Gastroesophageal sphincter (tissue), 4 donors: ENCODE measurements at regions not wholly inside any gene's neighbourhood (a gene's known extent, or its start where the extent isn't known, plus 50 kb on each side); places are given as distances from the start of the nearest gene placed in this dataset.

Source experiments
- ATAC-seq: fragments of 150-250 bp; one replicate; pipeline ENCODE4 v1.9.1; 2016; ENCODE audit warnings: mild to moderate bottlenecking, moderate library complexity
- H3K27ac ChIP-seq, 4 donors: fragments of 200-600 bp; sonication (generic) in 3 of 4; 1 replicate in 3 of 4; 2 replicates in 1 of 4; pipeline ENCODE4 v1.5.1; 2016 to 2019
- H3K27me3 ChIP-seq: fragments of 200-600 bp; sonication (generic); one replicate; pipeline ENCODE4 v1.5.1; 2019
- H3K36me3 ChIP-seq, 2 donors: fragments of 200-600 bp; sonication (generic); one replicate each; pipeline ENCODE4 v1.5.1; 2019; ENCODE audit warnings: control low read depth in 1 of 2
- H3K4me1 ChIP-seq, 3 donors: fragments of 200-600 bp; sonication (generic); 1 replicate in 2 of 3; 2 replicates in 1 of 3; pipeline ENCODE4 v1.5.1; 2016 to 2019; ENCODE audit warnings: control low read depth in 2 of 3
- H3K4me3 ChIP-seq, 2 donors: fragments of 200-600 bp; sonication (generic); one replicate each; pipeline ENCODE4 v1.5.1; 2019; ENCODE audit warnings: mild to moderate bottlenecking in 1 of 2, moderate library complexity in 1 of 2
- H3K9me3 ChIP-seq, 3 donors: fragments of 200-600 bp; sonication (generic); one replicate each; pipeline ENCODE4 v1.5.1; 2017 to 2019; ENCODE audit warnings: control low read depth in 2 of 3
- CTCF ChIP-seq, 4 experiments: fragments of 200-600 bp in 2 of 4; fragments of 450-650 bp in 2 of 4; sonication (generic) in 1 of 4; IDR thresholded peaks; one replicate each; pipeline ENCODE4 v1.5.1; 2017 to 2019; ENCODE audit warnings: antibody characterized with exemption in 4 of 4, mild to moderate bottlenecking in 2 of 4, moderate library complexity in 2 of 4
- EP300 ChIP-seq: sonication (generic); formaldehyde crosslinking; IDR thresholded peaks from one replicate; pipeline ENCODE4 v1.6.1; 2017; ENCODE audit warnings: antibody characterized with exemption, mild to moderate bottlenecking
- POLR2A ChIP-seq, 2 donors: fragments of 450-650 bp; IDR thresholded peaks; one replicate each; pipeline ENCODE4 v1.6.1; 2017; ENCODE audit warnings: antibody characterized with exemption in 2 of 2, mild to moderate bottlenecking in 2 of 2, moderate library complexity in 1 of 2
- POLR2AphosphoS5 ChIP-seq: sonication (generic); formaldehyde crosslinking; IDR thresholded peaks from one replicate; pipeline ENCODE4 v1.6.1; 2017; ENCODE audit warnings: antibody characterized with exemption
- WGBS, 2 donors: methylation state at CpG; one replicate each; pipeline ENCODE4 v1.1.5; 2018; ENCODE audit warnings: low coverage in 1 of 2; 5-methylcytosine and 5-hydroxymethylcytosine counted together

GRCh38 chr4:114193624-114194399 lies 214.4 kb upstream of the ARSJ start:
- TF ChIP-seq POLR2A (IDR thresholded peaks at IDR 0.05) (no peak), EP300 (no peak), CTCF (IDR thresholded peaks at IDR 0.05) (no peak), POLR2AphosphoS5 (no peak)
- 55 to 57% methylated on average over 5 of the region's 5 CpGs for WGBS, 2 donors
- ATAC-seq, result no peak
- Histone ChIP-seq H3K36me3 (no peaks in the 10 kb centered on the region), H3K4me3 (no peak overlapping the region), H3K4me1 (no peaks in the 10 kb centered on the region), H3K27ac (no peak overlapping the region), H3K9me3 (no peaks in the 10 kb centered on the region), H3K27me3 (no peaks in the 10 kb centered on the region)

GRCh38 chr4:114196606-114197005 lies 217.2 kb upstream of the ARSJ start:
- 77 to 81% methylated on average over 2 of the region's 2 CpGs for WGBS, 2 donors
- H3K4me3 ChIP-seq, result no peak overlapping the region
- H3K27ac ChIP-seq, result no peak overlapping the region
- no peaks in the 10 kb centered on the region for H3K9me3 ChIP-seq
- no peaks in the 10 kb centered on the region for H3K36me3 ChIP-seq
- TF ChIP-seq POLR2A (IDR thresholded peaks at IDR 0.05) (no peak), EP300 (no peak), CTCF (IDR thresholded peaks at IDR 0.05) (no peak), POLR2AphosphoS5 (no peak)
- ATAC-seq, result no peak
- H3K4me1 ChIP-seq, result no peaks in the 10 kb centered on the region
- H3K27me3 ChIP-seq, result no peaks in the 10 kb centered on the region

GRCh38 chr4:114200026-114200425 lies 220.6 kb upstream of the ARSJ start:
- H3K4me1 ChIP-seq, result no peaks in the 10 kb centered on the region
- no peak overlapping the region for H3K27ac ChIP-seq
- H3K36me3 ChIP-seq, result no peaks in the 10 kb centered on the region
- H3K9me3 ChIP-seq, result no peaks in the 10 kb centered on the region
- TF ChIP-seq EP300 (no peak), POLR2AphosphoS5 (no peak), POLR2A (IDR thresholded peaks at IDR 0.05) (no peak), CTCF (IDR thresholded peaks at IDR 0.05) (no peak)
- 80% methylated on average over 1 of the region's 3 CpGs; no CpG with 5 or more reads in 1 of the 2 donors for WGBS, 2 donors
- no peaks in the 10 kb centered on the region for H3K27me3 ChIP-seq
- H3K4me3 ChIP-seq, result no peak overlapping the region
- ATAC-seq, result no peak

GRCh38 chr4:114205261-114205660 lies 225.8 kb upstream of the ARSJ start:
- no peaks in the 10 kb centered on the region for H3K9me3 ChIP-seq
- H3K4me1 ChIP-seq, result no peaks in the 10 kb centered on the region
- H3K27me3 ChIP-seq, result no peaks in the 10 kb centered on the region
- H3K27ac ChIP-seq, result no peak overlapping the region
- no peaks in the 10 kb centered on the region for H3K36me3 ChIP-seq
- TF ChIP-seq CTCF (IDR thresholded peaks at IDR 0.05) (no peak), POLR2A (IDR thresholded peaks at IDR 0.05) (no peak), EP300 (no peak), POLR2AphosphoS5 (no peak)
- 75 to 100% methylated on average over 1 of the region's 1 CpG for WGBS, 2 donors
- ATAC-seq, result no peak
- H3K4me3 ChIP-seq, result no peak overlapping the region

- no peaks in the 10 kb centered on the region for H3K4me1 ChIP-seq
- no peak for TF ChIP-seq POLR2AphosphoS5
- TF ChIP-seq CTCF (IDR thresholded peaks at IDR 0.05), result peak in 1 of 4 experiments; percentile 27
- H3K27me3 ChIP-seq, result no peaks in the 10 kb centered on the region
- no peaks in the 10 kb centered on the region for H3K36me3 ChIP-seq
- H3K9me3 ChIP-seq, result no peaks in the 10 kb centered on the region
- no peak for ATAC-seq
- H3K4me3 ChIP-seq, result no peak overlapping the region
- WGBS, 2 donors, result 20 to 25% methylated on average over 3 of the region's 3 CpGs
- no peak overlapping the region for H3K27ac ChIP-seq
Observed at GRCh38 chr4:114208574-114209151, 229.2 kb upstream of the ARSJ start.
